Skeletal muscle tissue (tissue), 3 donors: ENCODE measurements at regions not wholly inside any gene's neighbourhood (a gene's known extent, or its start where the extent isn't known, plus 50 kb on each side); places are given as distances from the start of the nearest gene placed in this dataset.

Experiments
- H3K27ac ChIP-seq: one replicate; pipeline ENCODE4 v1.7.0; 2013; ENCODE audit warnings: mild to moderate bottlenecking, low read depth, low read length, inconsistent platforms
- H3K27me3 ChIP-seq, 3 donors: one replicate each; pipeline ENCODE4 v1.7.0; 2013; ENCODE audit warnings: low read length in 3 of 3; ENCODE audit not compliant: control insufficient read depth in 3 of 3, insufficient read depth in 3 of 3
- H3K36me3 ChIP-seq, 3 donors: one replicate each; pipeline ENCODE4 v1.7.0; 2013; ENCODE audit warnings: low read length in 3 of 3; ENCODE audit not compliant: control insufficient read depth in 3 of 3, insufficient read depth in 3 of 3
- H3K4me1 ChIP-seq, 3 donors: one replicate each; pipeline ENCODE4 v1.7.0; 2013; ENCODE audit warnings: low read length in 3 of 3, mild to moderate bottlenecking in 3 of 3; ENCODE audit not compliant: control insufficient read depth in 3 of 3, insufficient read depth in 3 of 3
- H3K4me3 ChIP-seq, 3 donors: one replicate each; pipeline ENCODE4 v1.7.0; 2013; ENCODE audit warnings: low read length in 3 of 3
- H3K9ac ChIP-seq, 3 donors: one replicate each; pipeline ENCODE4 v1.7.0; 2013; ENCODE audit warnings: low read length in 3 of 3, mild to moderate bottlenecking in 3 of 3, moderate library complexity in 2 of 3, low read depth in 1 of 3
- H3K9me3 ChIP-seq, 3 donors: one replicate each; pipeline ENCODE4 v1.7.0; 2013; ENCODE audit warnings: low read length in 3 of 3; ENCODE audit not compliant: control insufficient read depth in 3 of 3
- donor health status: Osteomylitis.

DNA sequence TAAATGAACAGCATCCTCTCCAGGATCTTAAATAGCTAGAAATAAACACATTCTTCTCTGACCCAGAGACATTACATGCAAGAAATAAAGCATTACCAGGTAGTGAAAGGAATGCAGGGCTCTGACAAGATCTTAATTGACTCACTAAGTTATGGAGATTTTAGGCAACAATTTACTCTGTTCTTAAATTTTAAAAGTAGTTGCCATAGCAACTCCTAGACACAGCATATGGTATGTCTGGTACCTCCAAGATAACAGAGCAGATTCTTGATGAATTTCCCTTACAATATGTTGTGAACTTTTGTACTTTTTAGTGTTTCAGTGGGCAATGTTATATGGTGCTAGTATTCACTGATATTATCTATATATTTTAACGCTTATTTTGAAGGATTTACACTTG is 76.7 kb upstream of the G2E3 start:
- Histone ChIP-seq H3K27me3 (no peaks in the 10 kb centered on the region), H3K27ac (no peak overlapping the region), H3K36me3 (no peaks in the 10 kb centered on the region), H3K4me3 (no peak overlapping the region), H3K9ac (no peak overlapping the region), H3K4me1 (no peaks in the 10 kb centered on the region), H3K9me3 (no peaks in the 10 kb centered on the region)

DNA sequence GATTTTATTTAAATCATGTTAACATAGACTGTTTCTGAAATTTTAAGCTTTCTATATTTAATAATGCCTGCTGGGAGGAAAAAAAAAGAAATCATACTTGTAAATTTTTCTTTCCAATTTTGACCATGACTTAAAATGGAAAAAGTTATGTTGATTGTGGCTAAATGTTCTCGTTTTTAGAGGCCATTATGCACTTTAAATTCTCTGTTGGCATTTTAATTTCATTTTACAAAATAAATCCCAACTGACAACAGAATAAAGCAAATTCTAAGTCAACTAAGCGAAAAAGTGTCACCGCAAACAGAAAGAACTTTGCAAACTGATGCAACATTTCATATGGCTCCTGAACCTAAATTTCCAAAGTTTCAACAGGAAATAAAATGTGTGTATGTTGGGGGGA is 74.8 kb upstream of the G2E3 start:
- Histone ChIP-seq H3K4me3 (no peak overlapping the region), H3K9ac (no peak overlapping the region), H3K27me3 (no peaks in the 10 kb centered on the region), H3K36me3 (no peaks in the 10 kb centered on the region), H3K27ac (no peak overlapping the region), H3K4me1 (no peaks in the 10 kb centered on the region), H3K9me3 (no peaks in the 10 kb centered on the region)

DNA sequence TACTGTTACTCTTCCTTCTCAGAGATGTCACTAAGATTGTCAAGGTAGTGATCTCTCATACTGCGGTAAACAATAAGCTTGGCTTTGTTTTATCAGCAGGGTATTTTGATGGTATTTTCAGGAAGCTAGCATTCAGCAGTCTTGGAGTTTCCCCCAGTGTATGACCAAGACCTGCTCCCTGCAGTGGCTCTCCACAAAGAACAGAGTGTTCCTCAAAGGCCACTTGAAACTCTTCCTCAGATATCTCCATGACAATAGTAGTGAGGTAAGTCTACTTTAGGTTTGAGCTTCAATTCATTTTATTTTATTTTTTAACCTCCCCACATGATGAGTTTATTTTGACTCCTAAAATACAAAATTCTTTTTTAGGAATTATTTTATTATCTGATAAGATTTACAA is 74.0 kb upstream of the G2E3 start:
- no peak overlapping the region for H3K9ac ChIP-seq
- no peaks in the 10 kb centered on the region for H3K27me3 ChIP-seq
- H3K27ac ChIP-seq, result no peak overlapping the region
- no peaks in the 10 kb centered on the region for H3K36me3 ChIP-seq
- no peak overlapping the region for H3K4me3 ChIP-seq
- H3K4me1 ChIP-seq, result no peaks in the 10 kb centered on the region
- no peaks in the 10 kb centered on the region for H3K9me3 ChIP-seq

DNA sequence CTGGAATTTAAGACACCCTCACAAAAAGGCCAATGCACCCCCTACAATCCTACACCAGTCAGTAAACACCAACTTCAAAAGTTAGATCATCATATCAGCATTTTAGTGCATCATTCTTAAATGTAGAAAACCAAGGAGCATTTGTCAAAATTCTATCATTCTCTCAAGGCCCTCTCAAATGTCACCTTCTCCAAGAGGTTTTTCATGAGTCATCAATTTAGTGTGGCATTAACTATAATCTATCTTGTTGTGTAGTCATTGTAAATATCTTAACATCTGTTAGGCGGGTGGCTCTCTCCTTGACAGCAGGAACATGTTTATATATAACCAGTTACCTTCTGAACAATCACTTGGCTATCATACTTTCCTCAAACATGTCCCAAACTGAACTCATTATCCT is 62.1 kb upstream of the G2E3 start:
- Histone ChIP-seq H3K4me1 (no peaks in the 10 kb centered on the region), H3K27me3 (no peaks in the 10 kb centered on the region), H3K4me3 (no peak overlapping the region), H3K9ac (no peak overlapping the region), H3K27ac (no peak overlapping the region), H3K36me3 (no peaks in the 10 kb centered on the region), H3K9me3 (no peaks in the 10 kb centered on the region)

DNA sequence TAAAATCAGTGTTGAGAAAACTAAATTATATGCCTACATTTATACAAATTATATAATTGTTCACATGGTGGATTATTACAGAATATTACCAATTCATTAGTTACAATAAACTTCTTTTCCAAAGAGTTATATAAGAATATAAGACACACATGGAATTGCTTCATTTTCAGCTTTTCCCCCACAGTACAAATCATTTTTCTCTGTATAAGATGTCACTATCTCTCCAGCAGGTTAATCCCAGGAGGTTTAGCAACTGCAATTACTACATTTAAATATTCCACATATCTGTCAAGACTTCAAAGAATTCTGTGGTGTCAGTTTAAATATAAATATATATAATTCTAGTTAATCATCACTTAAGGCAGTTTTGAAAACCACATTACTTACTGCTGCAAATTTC is 59.6 kb upstream of the G2E3 start:
- Histone ChIP-seq H3K27ac (no peak overlapping the region), H3K4me3 (no peak overlapping the region), H3K9me3 (no peaks in the 10 kb centered on the region), H3K9ac (no peak overlapping the region), H3K4me1 (no peaks in the 10 kb centered on the region), H3K27me3 (no peaks in the 10 kb centered on the region), H3K36me3 (no peaks in the 10 kb centered on the region)

DNA sequence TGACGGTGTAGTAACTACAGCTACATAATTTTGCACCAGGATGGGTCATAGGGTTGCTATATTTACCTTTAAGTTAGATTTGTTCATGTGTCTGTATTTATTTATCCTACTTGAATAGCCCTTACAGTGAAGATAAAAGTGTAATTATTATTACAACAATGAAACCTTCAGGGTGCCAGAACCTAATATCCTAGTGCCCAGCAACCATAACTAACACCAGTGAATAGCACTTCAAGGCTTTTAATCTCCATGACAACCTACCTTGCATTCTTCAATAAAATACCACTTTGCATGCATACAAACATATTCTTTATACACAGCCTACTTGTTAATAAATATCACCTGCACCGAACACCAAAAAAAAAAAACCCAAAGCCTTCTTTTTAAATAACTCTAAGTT is 58.7 kb upstream of the G2E3 start:
- Histone ChIP-seq H3K4me3 (no peak overlapping the region), H3K4me1 (no peaks in the 10 kb centered on the region), H3K27ac (no peak overlapping the region), H3K9ac (no peak overlapping the region), H3K9me3 (no peaks in the 10 kb centered on the region), H3K36me3 (no peaks in the 10 kb centered on the region), H3K27me3 (no peaks in the 10 kb centered on the region)

DNA sequence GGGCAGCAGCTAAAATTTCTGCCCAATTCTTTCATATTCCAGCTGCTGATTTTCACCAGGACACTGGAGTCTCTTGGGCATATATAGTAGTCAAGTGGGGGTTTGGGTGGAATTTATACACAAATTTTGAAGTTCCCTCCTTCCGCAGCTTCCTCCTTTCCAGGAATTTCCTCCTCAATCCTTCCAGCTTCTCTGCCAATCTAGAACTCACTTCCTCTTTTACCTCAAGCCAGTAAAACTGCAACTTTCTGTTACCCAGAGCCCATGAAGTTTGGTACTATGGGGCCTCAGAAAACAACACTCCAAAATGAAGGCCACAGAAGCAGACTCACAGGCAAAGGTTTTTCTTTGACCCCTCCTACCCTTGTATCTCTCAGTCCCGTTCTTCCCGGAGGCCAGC is 51.7 kb upstream of the G2E3 start:
- no peaks in the 10 kb centered on the region for H3K27me3 ChIP-seq
- H3K27ac ChIP-seq, result no peak overlapping the region
- no peaks in the 10 kb centered on the region for H3K9me3 ChIP-seq
- no peak overlapping the region for H3K4me3 ChIP-seq
- no peaks in the 10 kb centered on the region for H3K4me1 ChIP-seq
- H3K36me3 ChIP-seq, result no peaks in the 10 kb centered on the region
- H3K9ac ChIP-seq, result no peak overlapping the region
